PC-9 (cell line): ENCODE measurements at regions not wholly inside any gene's neighbourhood (a gene's known extent, or its start where the extent isn't known, plus 50 kb on each side); places are given as distances from the start of the nearest gene placed in this dataset.

Source experiments
- EZH2 ChIP-seq: fragments of 200-600 bp; sonication (generic); IDR thresholded peaks from 2 replicates; pipeline ENCODE4 v1.8.0; 2017; ENCODE audit warnings: antibody characterized with exemption, low read depth
- TF ChIP-seq, protein P1 (sequence below): fragments of 200-600 bp; sonication (generic); conservative IDR thresholded peaks from 2 replicates; pipeline ENCODE4 v1.6.1; 2017; ENCODE audit warnings: mixed run types, antibody characterized with exemption, mild to moderate bottlenecking, moderate library complexity

DNA sequence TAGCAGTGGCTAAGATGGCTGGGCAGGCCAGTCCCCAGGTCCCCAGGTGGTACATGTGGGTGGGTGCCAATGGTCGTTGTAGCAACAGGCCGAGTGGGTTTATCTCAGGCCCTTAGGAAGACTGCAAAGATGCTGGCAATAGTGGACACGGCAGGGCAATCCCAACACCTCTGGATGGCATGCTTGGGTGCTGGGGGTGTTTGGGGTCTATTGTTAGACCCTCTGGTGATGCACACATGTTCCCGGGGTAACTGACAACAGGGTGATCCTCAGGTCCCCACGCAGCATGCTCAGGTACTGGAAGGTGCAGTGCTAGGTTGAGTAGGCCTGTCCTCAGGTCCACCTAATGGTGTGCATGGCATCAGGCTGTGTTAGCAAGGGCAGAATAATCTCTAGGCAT lies 267.5 kb downstream of the ANKRD50 start:
- TF ChIP-seq, protein P1, sequence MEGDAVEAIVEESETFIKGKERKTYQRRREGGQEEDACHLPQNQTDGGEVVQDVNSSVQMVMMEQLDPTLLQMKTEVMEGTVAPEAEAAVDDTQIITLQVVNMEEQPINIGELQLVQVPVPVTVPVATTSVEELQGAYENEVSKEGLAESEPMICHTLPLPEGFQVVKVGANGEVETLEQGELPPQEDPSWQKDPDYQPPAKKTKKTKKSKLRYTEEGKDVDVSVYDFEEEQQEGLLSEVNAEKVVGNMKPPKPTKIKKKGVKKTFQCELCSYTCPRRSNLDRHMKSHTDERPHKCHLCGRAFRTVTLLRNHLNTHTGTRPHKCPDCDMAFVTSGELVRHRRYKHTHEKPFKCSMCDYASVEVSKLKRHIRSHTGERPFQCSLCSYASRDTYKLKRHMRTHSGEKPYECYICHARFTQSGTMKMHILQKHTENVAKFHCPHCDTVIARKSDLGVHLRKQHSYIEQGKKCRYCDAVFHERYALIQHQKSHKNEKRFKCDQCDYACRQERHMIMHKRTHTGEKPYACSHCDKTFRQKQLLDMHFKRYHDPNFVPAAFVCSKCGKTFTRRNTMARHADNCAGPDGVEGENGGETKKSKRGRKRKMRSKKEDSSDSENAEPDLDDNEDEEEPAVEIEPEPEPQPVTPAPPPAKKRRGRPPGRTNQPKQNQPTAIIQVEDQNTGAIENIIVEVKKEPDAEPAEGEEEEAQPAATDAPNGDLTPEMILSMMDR: no peak
- no peak for TF ChIP-seq EZH2
